ENCODE measurements at regions not wholly inside any gene's neighbourhood (a gene's known extent, or its start where the extent isn't known, plus 50 kb on each side); places are given as distances from the start of the nearest gene placed in this dataset.
A peak's percentile ranks its signal among the peaks of the same experiment; 100 is the strongest.

DNA sequence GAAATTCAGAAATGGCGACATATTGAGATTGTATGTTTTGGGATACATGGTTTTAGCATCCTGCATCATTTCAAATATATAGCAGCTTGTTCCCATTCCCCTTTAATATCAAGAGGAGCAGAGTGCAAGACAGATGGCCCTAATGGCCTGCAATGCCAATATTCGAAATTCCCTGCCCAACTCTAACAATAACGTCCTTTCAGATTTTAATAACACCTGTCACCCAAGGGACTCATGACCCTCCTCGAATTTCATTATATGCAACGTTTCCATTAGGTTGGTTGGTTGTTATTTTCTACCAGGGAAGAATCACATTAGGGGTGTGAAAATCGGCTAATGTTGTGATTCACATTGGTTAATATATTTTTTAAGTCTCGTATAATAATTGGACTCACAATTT, 170.0 kb downstream of the TNFSF13B start:
- DNase-seq = no peak

- DNase-seq = no peak
These were observed 174.9 kb downstream of the TNFSF13B start for GRCh38 chr13:108444448-108444847.

DNA sequence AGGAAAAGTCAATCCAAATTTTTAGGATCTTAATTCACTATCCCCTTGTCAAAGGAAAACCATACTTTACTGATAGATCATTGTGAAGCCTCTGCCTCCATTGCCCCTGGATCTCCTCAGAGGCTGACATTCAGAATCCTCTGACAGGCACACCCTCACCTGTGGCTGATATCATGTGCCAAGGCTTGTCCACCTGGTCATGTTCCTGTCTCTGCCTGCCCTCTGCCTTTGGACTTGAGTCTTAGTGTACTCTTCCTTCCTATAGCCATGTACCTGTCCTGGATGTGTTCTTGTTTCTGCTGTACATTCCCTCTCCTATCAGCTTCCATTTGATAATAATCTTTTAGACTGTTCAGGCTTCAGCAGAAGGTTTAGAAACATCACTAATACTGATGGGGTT, 179.4 kb downstream of the TNFSF13B start:
- DNase-seq = no peak

DNA sequence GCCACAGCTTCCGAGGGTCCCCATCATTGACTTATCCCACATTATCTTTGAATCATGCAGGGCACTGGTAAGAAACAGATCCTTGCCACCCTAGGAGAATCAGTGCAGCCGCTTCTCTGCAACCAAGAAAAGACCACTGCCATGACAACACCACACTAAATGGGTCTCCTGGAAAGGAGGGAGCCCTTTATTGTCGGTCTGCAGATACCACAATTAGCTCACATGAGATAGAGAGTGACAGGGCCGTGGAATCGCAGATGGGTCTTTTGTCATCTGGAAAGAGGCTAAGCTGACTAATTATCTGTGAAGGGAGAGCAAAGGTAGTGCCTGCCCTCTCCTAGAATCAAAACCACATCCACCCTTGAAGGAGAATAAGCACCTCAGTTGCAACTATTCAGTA, 178.3 kb upstream of the MYO16 start:
- DNase-seq = no peak

DNA sequence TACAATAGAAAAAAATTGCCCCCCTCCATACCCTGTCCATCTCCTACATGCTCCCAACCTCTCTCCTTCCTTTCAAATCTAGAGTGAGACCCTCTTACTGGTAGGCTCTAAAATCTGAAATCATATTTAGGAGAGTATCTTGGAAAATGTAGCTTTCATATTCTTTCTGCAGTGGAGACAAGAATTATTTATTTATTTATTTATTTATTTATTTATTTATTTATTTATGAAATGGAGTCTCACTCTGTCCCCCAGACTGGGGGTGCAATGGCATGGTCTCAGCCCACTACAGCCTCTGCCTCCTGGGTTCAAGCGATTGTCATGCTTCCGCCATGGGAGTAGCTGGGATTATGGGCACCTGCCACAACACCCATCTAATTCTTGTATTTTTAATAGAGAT, 174.1 kb upstream of the MYO16 start:
- DNase-seq = no peak

GRCh38 chr13:108460043-108460442, 169.4 kb upstream of the MYO16 start:
- DNase-seq = no peak

GRCh38 chr13:108460746-108461145, 168.7 kb upstream of the MYO16 start:
- DNase-seq = no peak

GRCh38 chr13:108463340-108463739, 166.1 kb upstream of the MYO16 start:
- no peak for DNase-seq

GRCh38 chr13:108470921-108471320, 158.5 kb upstream of the MYO16 start:
- no peak for DNase-seq

GRCh38 chr13:108475181-108475580, 154.2 kb upstream of the MYO16 start:
- DNase-seq = no peak

- DNase-seq = no peak
These were observed 152.0 kb upstream of the MYO16 start for GRCh38 chr13:108477376-108477775.

- DNase-seq = no peak
These were observed 151.2 kb upstream of the MYO16 start for GRCh38 chr13:108478179-108478578.

DNA sequence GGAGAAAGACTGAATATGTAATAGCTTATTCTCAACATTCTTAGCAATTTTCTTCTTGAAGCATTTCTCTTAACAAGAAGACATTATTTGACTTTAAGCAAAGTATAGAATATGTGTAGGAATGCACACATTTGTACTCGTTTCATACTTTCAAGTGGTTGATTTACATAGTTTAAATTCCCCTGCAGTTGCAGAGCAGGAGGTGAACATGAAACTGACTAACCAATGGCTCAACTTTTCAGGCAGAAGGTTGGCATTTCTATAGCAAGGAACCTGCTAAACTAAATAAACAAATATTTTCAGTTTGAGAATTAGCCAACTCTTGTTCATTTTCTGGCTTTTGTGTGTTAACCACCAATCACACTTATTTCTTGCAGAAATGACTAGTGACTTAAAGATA, 145.4 kb upstream of the MYO16 start:
- DNase-seq = no peak

DNA sequence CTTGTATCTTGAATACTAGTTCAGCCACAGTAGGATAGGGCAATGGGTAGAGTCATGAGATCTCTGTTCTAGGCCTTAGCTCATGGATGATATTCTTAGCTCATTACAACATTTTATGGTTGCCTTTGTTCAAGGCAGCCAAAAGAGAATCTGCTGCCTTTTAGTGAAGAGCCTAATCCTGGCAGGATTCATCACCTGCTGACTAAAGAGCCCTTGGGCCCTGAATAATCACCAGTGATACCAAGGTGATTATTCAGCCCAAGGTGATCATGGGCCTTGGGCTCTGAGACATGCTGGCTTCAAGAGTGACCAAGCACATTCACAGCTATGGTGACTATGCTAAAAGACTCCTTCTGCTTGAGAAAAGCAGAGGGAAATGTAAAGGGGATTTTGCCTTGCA, 143.3 kb upstream of the MYO16 start:
- no peak for DNase-seq

GRCh38 chr13:108494991-108495645, 134.3 kb upstream of the MYO16 start:
- peak; percentile 36 for DNase-seq

DNA sequence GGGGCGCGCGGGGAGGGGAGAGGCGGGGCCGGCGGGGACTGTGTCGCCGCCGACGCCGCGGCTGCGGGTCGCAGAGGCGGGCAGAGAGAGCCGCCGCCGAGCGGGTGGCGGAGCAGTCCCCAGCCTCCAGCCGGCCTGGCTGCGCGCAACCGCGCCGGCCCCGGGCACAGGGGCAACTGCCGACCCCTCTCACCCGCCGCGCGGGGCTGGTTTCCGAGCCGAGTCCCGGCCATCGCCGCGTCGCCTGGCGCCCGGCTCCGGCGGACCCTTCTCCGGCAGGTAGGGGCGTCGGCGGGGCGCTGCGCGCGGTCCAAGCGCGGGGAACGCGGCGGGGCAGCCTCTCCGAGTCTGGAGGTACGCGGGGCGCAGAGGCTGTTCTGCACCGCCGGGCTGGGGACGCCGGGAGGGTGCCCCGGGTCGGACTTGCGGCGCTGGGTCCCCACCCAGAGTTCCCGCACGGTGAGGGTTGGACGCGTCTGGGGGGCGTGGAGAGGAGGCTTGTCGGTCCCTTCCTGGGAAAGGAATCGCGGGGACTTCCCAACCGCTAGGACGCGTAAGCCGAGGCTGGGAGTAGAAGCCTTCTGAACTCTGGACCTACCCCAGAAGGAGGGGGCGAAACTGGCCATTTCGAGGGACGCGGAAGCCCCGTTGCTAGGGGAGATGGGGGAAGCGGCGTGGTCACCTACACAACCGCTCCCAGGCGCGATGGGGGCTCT, 133.6 kb upstream of the MYO16 start:
- DNase-seq = peak; percentile 28

GRCh38 chr13:108496362-108497210, 132.8 kb upstream of the MYO16 start:
- DNase-seq = no peak

GRCh38 chr13:108500711-108501110, 128.7 kb upstream of the MYO16 start:
- DNase-seq = no peak

- peak; percentile 8 for DNase-seq
These were observed 121.1 kb upstream of the MYO16 start for GRCh38 chr13:108508263-108508662.

DNA sequence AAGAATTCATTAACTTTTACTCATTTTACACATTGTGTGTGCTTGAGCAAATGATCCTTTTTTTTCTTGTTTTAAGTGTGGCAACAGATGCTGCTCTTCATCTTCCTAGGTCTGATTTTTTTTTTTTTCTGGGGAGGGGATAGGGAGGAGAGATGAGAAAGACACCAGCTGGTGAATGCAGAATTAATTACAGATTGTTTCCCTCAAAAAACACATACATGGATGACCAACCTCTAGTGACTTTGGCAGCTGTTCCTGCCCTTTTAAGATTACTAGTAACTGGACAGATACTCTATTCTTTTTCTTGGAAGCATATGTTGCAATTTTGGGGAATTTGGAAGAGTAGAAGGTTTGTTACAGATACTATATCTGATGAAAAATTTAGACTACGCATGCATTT, 103.6 kb upstream of the MYO16 start:
- no peak for DNase-seq

GRCh38 chr13:108526286-108526685, 103.1 kb upstream of the MYO16 start:
- no peak for DNase-seq

GRCh38 chr13:108527844-108528243, 101.6 kb upstream of the MYO16 start:
- no peak for DNase-seq

GRCh38 chr13:108528303-108528702, 101.1 kb upstream of the MYO16 start:
- DNase-seq = peak; percentile 15

GRCh38 chr13:108533842-108534241, 95.6 kb upstream of the MYO16 start:
- no peak for DNase-seq

All from NCI-H69 (cell line).